Mesendoderm (in vitro differentiated cells): ENCODE measurements at regions not wholly inside any gene's neighbourhood (a gene's known extent, or its start where the extent isn't known, plus 50 kb on each side); places are given as distances from the start of the nearest gene placed in this dataset.

Experiments
- DNase-seq: peaks from one replicate; pipeline ENCODE4 v3.0.0; 2013
- H2AK5ac ChIP-seq: 2 replicates; pipeline ENCODE4 v1.6.1; 2013; ENCODE audit warnings: low read length, inconsistent platforms
- H2BK120ac ChIP-seq: 2 replicates; pipeline ENCODE4 v1.6.1; 2013; ENCODE audit warnings: low read depth, mild to moderate bottlenecking, low read length, moderate library complexity, mixed read lengths
- H2BK15ac ChIP-seq: replicated peaks from 2 replicates; pipeline ENCODE4 v1.6.1; 2013; ENCODE audit warnings: low read depth, mild to moderate bottlenecking, moderate library complexity
- H2BK5ac ChIP-seq: 2 replicates; pipeline ENCODE4 v1.6.1; 2013; ENCODE audit warnings: low read length, inconsistent platforms
- H3K18ac ChIP-seq: 2 replicates; pipeline ENCODE4 v1.6.1; 2013; ENCODE audit warnings: mild to moderate bottlenecking, low read length, mixed read lengths
- H3K23ac ChIP-seq: one replicate; pipeline ENCODE4 v1.6.1; 2013; ENCODE audit warnings: low read length
- H3K27ac ChIP-seq: 2 replicates; pipeline ENCODE4 v1.5.1; 2013; ENCODE audit warnings: low read depth, mild to moderate bottlenecking, inconsistent platforms, low read length, moderate library complexity
- H3K27me3 ChIP-seq: 2 replicates; pipeline ENCODE4 v1.6.1; 2013; ENCODE audit warnings: low read length, control low read depth, mild to moderate bottlenecking, inconsistent platforms; ENCODE audit not compliant: insufficient read depth, poor library complexity
- H3K36me3 ChIP-seq: 2 replicates; pipeline ENCODE4 v1.6.1; 2013; ENCODE audit warnings: low read length, inconsistent platforms; ENCODE audit not compliant: control insufficient read depth, insufficient read depth
- H3K4ac ChIP-seq: one replicate; pipeline ENCODE4 v1.6.1; 2013; ENCODE audit warnings: low read depth, mild to moderate bottlenecking, low read length, moderate library complexity
- H3K4me1 ChIP-seq: 2 replicates; pipeline ENCODE4 v1.6.1; 2013; ENCODE audit warnings: low read depth, low read length, inconsistent platforms; ENCODE audit not compliant: control insufficient read depth
- H3K4me2 ChIP-seq: 2 replicates; pipeline ENCODE4 v1.6.1; 2013; ENCODE audit warnings: low read length
- H3K4me3 ChIP-seq: 2 replicates; pipeline ENCODE4 v1.5.1; 2013; ENCODE audit warnings: mild to moderate bottlenecking, low read length
- H3K56ac ChIP-seq: one replicate; pipeline ENCODE4 v1.6.1; 2013; ENCODE audit warnings: low read length
- H3K79me1 ChIP-seq: 2 replicates; pipeline ENCODE4 v1.6.1; 2013; ENCODE audit warnings: low read length, inconsistent platforms
- H3K79me2 ChIP-seq: 2 replicates; pipeline ENCODE4 v1.6.1; 2013; ENCODE audit warnings: mild to moderate bottlenecking, low read length; ENCODE audit not compliant: control insufficient read depth, insufficient read depth
- H3K9ac ChIP-seq: 2 replicates; pipeline ENCODE4 v1.6.1; 2013; ENCODE audit warnings: low read length, inconsistent platforms
- H4K5ac ChIP-seq: one replicate; pipeline ENCODE4 v1.6.1; 2013; ENCODE audit warnings: low read length
- H4K8ac ChIP-seq: one replicate; pipeline ENCODE4 v1.6.1; 2013; ENCODE audit warnings: low read depth, mild to moderate bottlenecking, control low read depth, low read length, moderate library complexity
- WGBS: extraction: QIAGEN DNeasy Blood & Tissue Kit; methylation state at CpG from one replicate; pipeline ENCODE4 v1.1.7; 2013; ENCODE audit warnings: low lambda C conversion rate, missing lambda C conversion rate; ENCODE audit not compliant: insufficient coverage; ENCODE audit errors: extremely low coverage; 5-methylcytosine and 5-hydroxymethylcytosine counted together

DNA sequence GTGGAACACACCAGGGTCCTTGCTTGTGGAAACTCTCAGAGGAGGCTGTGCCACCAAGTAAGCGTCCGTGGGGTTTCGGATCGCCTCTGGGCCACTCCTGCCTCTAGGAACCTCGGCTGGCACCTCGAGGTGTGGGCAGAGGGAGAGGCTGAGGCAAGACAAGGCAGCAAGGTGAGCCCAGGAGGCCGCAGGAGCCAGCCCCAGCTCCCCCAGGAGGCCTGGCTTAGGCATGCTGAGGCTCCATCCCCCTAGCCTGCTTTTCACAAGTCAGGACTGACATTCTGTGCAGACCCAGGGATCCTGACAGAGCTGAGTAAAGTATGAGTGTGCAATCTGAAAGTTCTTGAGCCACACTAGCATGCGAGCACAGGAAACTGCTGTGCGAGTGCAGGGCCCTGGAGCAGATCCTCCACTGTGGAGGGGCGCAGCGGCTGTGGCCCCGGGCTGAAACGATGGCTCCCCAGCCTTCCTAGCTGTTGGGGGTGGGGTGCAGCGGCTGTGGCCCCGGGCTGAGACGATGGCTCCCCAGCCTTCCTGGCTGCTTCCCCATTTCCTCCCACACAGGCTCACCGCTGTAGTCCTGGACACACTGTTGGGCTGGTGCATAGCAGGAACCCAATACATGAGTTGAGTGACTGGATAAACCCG is 75.2 kb upstream of the CD93 start:
- Histone ChIP-seq H2BK120ac (no peak overlapping the region), H3K4me3 (no peak overlapping the region), H3K27me3 (no peaks in the 10 kb centered on the region), H4K8ac (no peak overlapping the region), H3K79me2 (no peaks in the 10 kb centered on the region), H3K56ac (peak overlapping the region; percentile 65), H2AK5ac (no peak overlapping the region), H3K4me2 (no peak overlapping the region), H3K79me1 (no peaks in the 10 kb centered on the region), H3K36me3 (no peaks in the 10 kb centered on the region), H4K5ac (no peak overlapping the region), H2BK5ac (no peak overlapping the region), H3K9ac (no peak overlapping the region), H3K27ac (no peak overlapping the region), H3K4ac (no peak overlapping the region), H3K4me1 (peaks cover 2% of the 10 kb centered on the region), H3K18ac (no peak overlapping the region), H3K23ac (no peak overlapping the region), H2BK15ac (no peak overlapping the region)
- no CpG with 5 or more reads among the region's 18 CpGs for WGBS
- DNase-seq, result no peak

DNA sequence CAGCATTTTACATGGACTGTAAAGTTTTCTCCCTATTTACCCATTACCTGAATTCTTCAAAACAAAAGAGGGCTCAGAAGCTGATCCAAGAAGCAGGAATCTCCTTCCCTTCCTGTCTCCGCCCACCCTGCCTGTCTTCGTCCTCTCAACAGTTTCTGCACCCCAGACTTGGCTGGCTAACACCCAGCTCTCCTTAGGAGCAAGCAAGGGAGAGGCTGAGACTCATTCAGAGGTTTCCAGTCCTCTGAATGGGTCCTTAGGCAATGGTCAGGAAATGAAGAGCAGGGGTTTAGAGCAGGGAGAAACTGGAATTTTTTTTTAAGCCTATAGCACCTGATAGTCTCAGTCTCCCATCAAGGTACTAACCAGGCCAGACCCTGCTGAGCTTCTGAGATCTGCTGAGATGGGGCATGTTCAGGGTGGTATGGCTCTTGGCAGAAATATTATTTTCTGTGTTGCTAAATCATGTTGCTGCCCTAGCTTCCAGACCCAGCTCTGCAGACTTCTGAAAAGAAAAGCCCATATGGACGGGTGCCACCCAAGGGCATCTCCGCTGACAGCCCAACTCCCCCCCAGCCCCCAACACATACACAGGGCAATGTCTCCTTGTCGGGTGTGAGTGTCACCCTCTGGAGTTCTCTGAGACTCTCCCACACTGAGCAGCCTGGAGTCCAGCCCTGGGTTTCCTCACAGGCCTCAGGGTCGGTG is 74.6 kb upstream of the CD93 start:
- Histone ChIP-seq H2BK120ac (no peak overlapping the region), H3K79me2 (no peaks in the 10 kb centered on the region), H3K27me3 (no peaks in the 10 kb centered on the region), H3K18ac (peak overlapping the region; percentile 33), H3K79me1 (no peaks in the 10 kb centered on the region), H2BK15ac (no peak overlapping the region), H3K27ac (no peak overlapping the region), H3K4me3 (no peak overlapping the region), H3K4ac (no peak overlapping the region), H2BK5ac (no peak overlapping the region), H3K36me3 (no peaks in the 10 kb centered on the region), H3K9ac (no peak overlapping the region), H3K4me1 (peaks cover 2% of the 10 kb centered on the region), H3K23ac (no peak overlapping the region), H3K4me2 (no peak overlapping the region), H4K8ac (no peak overlapping the region), H2AK5ac (no peak overlapping the region), H3K56ac (peak overlapping the region; percentile 65), H4K5ac (no peak overlapping the region)
- DNase-seq, result no peak
- WGBS, result no CpG with 5 or more reads among the region's 6 CpGs

DNA sequence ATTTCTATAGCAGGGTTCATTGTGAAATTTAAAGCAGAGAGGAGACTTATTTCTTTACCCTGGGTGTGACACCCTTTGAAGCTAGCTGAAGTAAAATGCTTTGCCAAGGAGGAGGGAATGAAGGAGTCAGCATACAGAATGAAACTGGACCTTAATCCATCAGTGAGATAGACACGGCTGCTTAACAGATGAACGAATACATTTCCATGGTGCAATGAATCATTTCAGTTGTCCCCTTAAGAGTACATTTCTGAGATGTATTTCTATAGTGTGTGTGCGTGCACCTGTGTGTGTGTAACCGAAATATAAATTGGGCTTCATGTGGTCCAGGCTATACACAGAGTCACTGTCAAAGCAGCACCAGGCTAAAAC is 73.8 kb upstream of the CD93 start:
- Histone ChIP-seq H3K36me3 (no peaks in the 10 kb centered on the region), H3K27me3 (no peaks in the 10 kb centered on the region), H3K4me3 (no peak overlapping the region), H3K18ac (no peak overlapping the region), H2BK15ac (no peak overlapping the region), H3K9ac (no peak overlapping the region), H3K79me1 (no peaks in the 10 kb centered on the region), H3K4me1 (peaks cover 5% of the 10 kb centered on the region), H3K79me2 (no peaks in the 10 kb centered on the region), H2BK120ac (no peak overlapping the region), H2BK5ac (no peak overlapping the region), H3K4ac (no peak overlapping the region), H4K5ac (no peak overlapping the region), H2AK5ac (no peak overlapping the region), H3K56ac (no peak overlapping the region), H3K27ac (no peak overlapping the region), H3K4me2 (no peak overlapping the region), H3K23ac (no peak overlapping the region), H4K8ac (no peak overlapping the region)
- DNase-seq, result no peak
- no CpG with 5 or more reads among the region's 4 CpGs for WGBS

DNA sequence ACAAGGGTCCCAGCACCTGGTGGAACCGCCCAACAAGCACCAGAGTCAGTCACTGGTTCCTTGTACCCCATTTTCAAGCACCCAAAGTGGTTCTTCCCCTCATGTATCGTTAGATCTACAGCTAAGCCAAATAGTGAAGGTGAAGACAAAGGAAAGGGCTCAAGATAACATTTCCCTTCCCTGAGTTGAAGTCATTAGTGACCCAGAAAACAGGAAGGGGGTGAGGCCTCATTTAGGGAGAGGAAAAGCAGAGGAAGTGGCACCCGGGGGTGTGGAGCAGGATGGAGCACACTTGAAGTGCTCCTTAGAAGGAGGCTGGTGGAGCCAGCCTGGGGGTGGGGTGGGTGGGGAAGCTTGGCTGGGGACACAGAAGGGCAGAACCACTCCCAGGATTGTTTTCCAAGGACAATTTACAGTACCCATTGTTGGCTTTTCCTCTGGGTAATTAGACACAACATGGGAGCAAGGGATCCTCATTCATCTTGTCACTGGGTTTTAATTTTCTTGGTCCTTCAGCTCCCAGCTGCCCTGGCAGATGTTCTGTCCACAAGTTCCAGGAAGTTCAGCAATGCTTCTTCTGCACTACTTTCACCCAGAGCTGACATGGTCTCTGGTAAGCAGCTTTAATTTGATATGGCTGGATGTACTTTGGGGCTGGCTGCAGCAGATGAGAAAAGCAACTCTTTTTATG is 73.3 kb upstream of the CD93 start:
- DNase-seq, result no peak
- H3K27me3 ChIP-seq, result no peaks in the 10 kb centered on the region
- no peak overlapping the region for H3K18ac ChIP-seq
- no peak overlapping the region for H3K4me3 ChIP-seq
- H4K5ac ChIP-seq, result no peak overlapping the region
- H3K4ac ChIP-seq, result no peak overlapping the region
- H3K79me1 ChIP-seq, result no peaks in the 10 kb centered on the region
- no peak overlapping the region for H2BK5ac ChIP-seq
- H3K9ac ChIP-seq, result no peak overlapping the region
- H3K36me3 ChIP-seq, result no peaks in the 10 kb centered on the region
- H3K79me2 ChIP-seq, result no peaks in the 10 kb centered on the region
- no peak overlapping the region for H2BK15ac ChIP-seq
- no CpG with 5 or more reads among the region's 3 CpGs for whole genome bisulfite sequencing
- H3K4me2 ChIP-seq, result no peak overlapping the region
- peak overlapping the region; percentile 37 for H3K56ac ChIP-seq
- H2BK120ac ChIP-seq, result no peak overlapping the region
- no peak overlapping the region for H3K23ac ChIP-seq
- H4K8ac ChIP-seq, result no peak overlapping the region
- no peak overlapping the region for H2AK5ac ChIP-seq
- H3K27ac ChIP-seq, result no peak overlapping the region
- H3K4me1 ChIP-seq, result peaks cover 5% of the 10 kb centered on the region

DNA sequence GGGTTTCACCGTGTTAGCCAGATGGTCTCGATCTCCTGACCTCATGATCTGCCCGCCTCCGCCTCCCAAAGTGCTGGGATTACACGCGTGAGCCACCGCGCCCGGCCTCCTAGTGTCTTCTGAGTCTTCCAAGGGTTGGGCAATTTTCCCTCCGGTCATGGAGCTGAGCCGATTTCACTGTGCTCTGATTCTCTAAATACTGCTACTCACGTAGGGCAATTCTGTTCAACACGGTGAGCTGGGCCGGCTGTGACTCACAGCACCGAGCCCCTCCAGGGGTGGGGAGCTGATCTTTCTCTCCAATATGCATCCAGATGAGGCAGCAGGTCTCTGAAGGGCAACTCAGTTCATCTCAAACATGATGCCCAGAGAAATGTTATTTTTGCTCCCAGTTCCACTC is 71.6 kb upstream of the CD93 start:
- no CpG with 5 or more reads among the region's 15 CpGs for WGBS
- no peak overlapping the region for H4K5ac ChIP-seq
- H3K79me2 ChIP-seq, result no peaks in the 10 kb centered on the region
- H3K27me3 ChIP-seq, result no peaks in the 10 kb centered on the region
- H3K27ac ChIP-seq, result no peak overlapping the region
- no peak overlapping the region for H3K4me3 ChIP-seq
- no peak overlapping the region for H3K4me2 ChIP-seq
- no peak overlapping the region for H2AK5ac ChIP-seq
- no peaks in the 10 kb centered on the region for H3K79me1 ChIP-seq
- peaks cover 7% of the 10 kb centered on the region for H3K4me1 ChIP-seq
- DNase-seq, result no peak
- no peak overlapping the region for H4K8ac ChIP-seq
- H3K18ac ChIP-seq, result no peak overlapping the region
- no peak overlapping the region for H3K9ac ChIP-seq
- H2BK120ac ChIP-seq, result no peak overlapping the region
- H3K36me3 ChIP-seq, result no peaks in the 10 kb centered on the region
- no peak overlapping the region for H3K56ac ChIP-seq
- H2BK15ac ChIP-seq, result no peak overlapping the region
- H3K4ac ChIP-seq, result no peak overlapping the region
- H2BK5ac ChIP-seq, result no peak overlapping the region
- H3K23ac ChIP-seq, result no peak overlapping the region
